DOHH2 (cell line): ENCODE measurements at regions not wholly inside any gene's neighbourhood (a gene's known extent, or its start where the extent isn't known, plus 50 kb on each side); places are given as distances from the start of the nearest gene placed in this dataset.

Experiments used
- H3F3A ChIP-seq: fragments of 200-600 bp; sonication (generic), shearing (Covaris generic); 2 replicates; pipeline ENCODE4 v1.6.0; 2016; ENCODE audit warnings: antibody characterized with exemption, mild to moderate bottlenecking; ENCODE audit not compliant: control insufficient read depth, insufficient read depth
- H3K27ac ChIP-seq: fragments of 200-600 bp; sonication (generic); 2 replicates; pipeline ENCODE4 v1.5.1; 2014; ENCODE audit warnings: low read depth, mild to moderate bottlenecking, low read length, moderate library complexity
- H3K27me3 ChIP-seq: fragments of 200-600 bp; sonication (generic); 2 replicates; pipeline ENCODE4 v1.6.1; 2014; ENCODE audit warnings: mild to moderate bottlenecking, low read length, mixed read lengths; ENCODE audit not compliant: control insufficient read depth
- H3K36me3 ChIP-seq: fragments of 200-600 bp; sonication (generic); 2 replicates; pipeline ENCODE4 v1.6.1; 2014; ENCODE audit warnings: mild to moderate bottlenecking, low read length, moderate library complexity, mixed read lengths; ENCODE audit not compliant: control insufficient read depth
- H3K4me1 ChIP-seq: fragments of 200-600 bp; sonication (generic); 2 replicates; pipeline ENCODE4 v1.6.1; 2014; ENCODE audit warnings: mild to moderate bottlenecking, low read length, mixed read lengths; ENCODE audit not compliant: control insufficient read depth
- H3K4me2 ChIP-seq: fragments of 200-600 bp; sonication (generic); 2 replicates; pipeline ENCODE4 v1.6.0; 2014; ENCODE audit warnings: mild to moderate bottlenecking, low read length, moderate library complexity
- H3K4me3 ChIP-seq: fragments of 200-600 bp; sonication (generic); 2 replicates; pipeline ENCODE4 v1.5.1; 2014; ENCODE audit warnings: mild to moderate bottlenecking, low read length, mixed read lengths
- H3K79me2 ChIP-seq: fragments of 200-600 bp; sonication (generic); 2 replicates; pipeline ENCODE4 v1.6.1; 2014; ENCODE audit warnings: mild to moderate bottlenecking, low read length, mixed read lengths; ENCODE audit not compliant: control insufficient read depth
- H3K9me2 ChIP-seq: fragments of 200-600 bp; sonication (generic); replicated peaks from 2 replicates; pipeline ENCODE4 v1.6.1; 2014; ENCODE audit warnings: mild to moderate bottlenecking, low read length, mixed read lengths; ENCODE audit not compliant: control insufficient read depth
- H3K9me3 ChIP-seq: fragments of 200-600 bp; sonication (generic); 2 replicates; pipeline ENCODE4 v1.6.1; 2014; ENCODE audit warnings: antibody characterized with exemption, low read length, mixed read lengths; ENCODE audit not compliant: control insufficient read depth, insufficient read depth
- H4K20me1 ChIP-seq: fragments of 200-600 bp; sonication (generic); 2 replicates; pipeline ENCODE4 v1.6.0; 2014; ENCODE audit warnings: low read depth, mild to moderate bottlenecking, antibody characterized with exemption, low read length, moderate library complexity; ENCODE audit not compliant: control insufficient read depth, insufficient read depth
- CTCF ChIP-seq: fragments of 200-600 bp; sonication (generic); IDR thresholded peaks from one replicate; pipeline ENCODE4 v1.5.1; 2014; ENCODE audit warnings: antibody characterized with exemption, mild to moderate bottlenecking, low read depth, low read length; ENCODE audit not compliant: poor library complexity, severe bottlenecking
- EZH2phosphoT487 ChIP-seq: fragments of 200-600 bp; sonication (generic); IDR thresholded peaks from 2 replicates; pipeline ENCODE4 v1.6.1; 2017; ENCODE audit warnings: borderline replicate concordance, mild to moderate bottlenecking, antibody characterized with exemption, low read length, moderate library complexity, mixed read lengths

GRCh38 chr5:124998520-124998919 is 252.1 kb upstream of the ZNF608 start:
- Histone ChIP-seq H3K36me3 (peaks cover 3% of the 10 kb centered on the region; the same call in 1 of the 2 replicates), H3F3A (no peaks in the 10 kb centered on the region), H4K20me1 (no peaks in the 10 kb centered on the region), H3K27me3 (no peaks in the 10 kb centered on the region), H3K4me2 (no peak overlapping the region), H3K9me2 (no peaks in the 10 kb centered on the region), H3K79me2 (no peaks in the 10 kb centered on the region), H3K27ac (no peak overlapping the region), H3K9me3 (no peaks in the 10 kb centered on the region), H3K4me3 (no peak overlapping the region), H3K4me1 (peaks cover 62% of the 10 kb centered on the region)
- no peak for TF ChIP-seq CTCF
- TF ChIP-seq EZH2phosphoT487: no peak

GRCh38 chr5:125002727-125003598 is 256.5 kb upstream of the ZNF608 start:
- Histone ChIP-seq H3K9me2 (no peaks in the 10 kb centered on the region), H3K79me2 (no peaks in the 10 kb centered on the region), H3K9me3 (no peaks in the 10 kb centered on the region), H3K4me2 (no peak overlapping the region), H4K20me1 (no peaks in the 10 kb centered on the region), H3K4me1 (peaks cover 98% of the 10 kb centered on the region), H3K4me3 (no peak overlapping the region), H3K36me3 (peaks cover 7% of the 10 kb centered on the region; the same call in 1 of the 2 replicates), H3F3A (peaks cover 27% of the 10 kb centered on the region), H3K27ac (no peak overlapping the region), H3K27me3 (no peaks in the 10 kb centered on the region)
- TF ChIP-seq EZH2phosphoT487: no peak
- TF ChIP-seq CTCF: no peak

GRCh38 chr5:125004009-125004408 is 257.6 kb upstream of the ZNF608 start:
- TF ChIP-seq CTCF: no peak
- no peak for TF ChIP-seq EZH2phosphoT487
- Histone ChIP-seq H3K79me2 (no peaks in the 10 kb centered on the region), H3K36me3 (peaks cover 9% of the 10 kb centered on the region; the same call in 1 of the 2 replicates), H3K27ac (peak overlapping the region; percentile 93), H4K20me1 (no peaks in the 10 kb centered on the region), H3K4me2 (peak overlapping the region; percentile 93), H3K4me3 (no peak overlapping the region), H3K9me2 (no peaks in the 10 kb centered on the region), H3K27me3 (no peaks in the 10 kb centered on the region), H3K9me3 (no peaks in the 10 kb centered on the region), H3K4me1 (peaks cover 95% of the 10 kb centered on the region), H3F3A (peaks cover 27% of the 10 kb centered on the region)
